ENCODE measurements at regions not wholly inside any gene's neighbourhood (a gene's known extent, or its start where the extent isn't known, plus 50 kb on each side); places are given as distances from the start of the nearest gene placed in this dataset.

- H3K4me3 ChIP-seq (ENCODE audit: low read length), result no peak overlapping the region
- H3K36me3 ChIP-seq (ENCODE audit: insufficient read depth, low read length), result no peaks in the 10 kb centered on the region
- no peak overlapping the region for H2AFZ ChIP-seq (ENCODE audit: low read depth, low read length)
- no peaks in the 10 kb centered on the region for H3K27me3 ChIP-seq (ENCODE audit: insufficient read depth, low read length)
- H3K4me1 ChIP-seq (ENCODE audit: insufficient read depth, low read length), result peaks cover 10% of the 10 kb centered on the region
- no peaks in the 10 kb centered on the region for H3K9me3 ChIP-seq (ENCODE audit: low read length)
Measured at GRCh38 chr14:58783792-58784511, 146.2 kb downstream of the DACT1 start.

- Histone ChIP-seq H3K36me3 (ENCODE audit: insufficient read depth, low read length) (no peaks in the 10 kb centered on the region), H2AFZ (ENCODE audit: low read depth, low read length) (no peak overlapping the region), H3K4me3 (ENCODE audit: low read length) (no peak overlapping the region), H3K4me1 (ENCODE audit: insufficient read depth, low read length) (peaks cover 20% of the 10 kb centered on the region), H3K27me3 (ENCODE audit: insufficient read depth, low read length) (no peaks in the 10 kb centered on the region), H3K9me3 (ENCODE audit: low read length) (no peaks in the 10 kb centered on the region)
Measured at GRCh38 chr14:58784931-58785330, 147.2 kb downstream of the DACT1 start.

GRCh38 chr14:58785701-58786100 is 147.9 kb downstream of the DACT1 start:
- no peak overlapping the region for H3K4me3 ChIP-seq (ENCODE audit: low read length)
- no peaks in the 10 kb centered on the region for H3K27me3 ChIP-seq (ENCODE audit: insufficient read depth, low read length)
- no peak overlapping the region for H2AFZ ChIP-seq (ENCODE audit: low read depth, low read length)
- no peaks in the 10 kb centered on the region for H3K9me3 ChIP-seq (ENCODE audit: low read length)
- H3K36me3 ChIP-seq (ENCODE audit: insufficient read depth, low read length), result no peaks in the 10 kb centered on the region
- H3K4me1 ChIP-seq (ENCODE audit: insufficient read depth, low read length), result peaks cover 21% of the 10 kb centered on the region

GRCh38 chr14:58787592-58787991 is 149.8 kb downstream of the DACT1 start:
- Histone ChIP-seq H3K36me3 (ENCODE audit: insufficient read depth, low read length) (no peaks in the 10 kb centered on the region), H3K9me3 (ENCODE audit: low read length) (no peaks in the 10 kb centered on the region), H3K27me3 (ENCODE audit: insufficient read depth, low read length) (no peaks in the 10 kb centered on the region), H3K4me3 (ENCODE audit: low read length) (no peak overlapping the region), H2AFZ (ENCODE audit: low read depth, low read length) (no peak overlapping the region), H3K4me1 (ENCODE audit: insufficient read depth, low read length) (peaks cover 21% of the 10 kb centered on the region)

- Histone ChIP-seq H3K4me1 (ENCODE audit: insufficient read depth, low read length) (peaks cover 21% of the 10 kb centered on the region), H2AFZ (ENCODE audit: low read depth, low read length) (no peak overlapping the region), H3K4me3 (ENCODE audit: low read length) (no peak overlapping the region), H3K9me3 (ENCODE audit: low read length) (no peaks in the 10 kb centered on the region), H3K27me3 (ENCODE audit: insufficient read depth, low read length) (no peaks in the 10 kb centered on the region), H3K36me3 (ENCODE audit: insufficient read depth, low read length) (no peaks in the 10 kb centered on the region)
Measured at GRCh38 chr14:58788655-58789503, 151.1 kb downstream of the DACT1 start.

- Histone ChIP-seq H3K4me1 (ENCODE audit: insufficient read depth, low read length) (peaks cover 21% of the 10 kb centered on the region), H2AFZ (ENCODE audit: low read depth, low read length) (no peak overlapping the region), H3K4me3 (ENCODE audit: low read length) (no peak overlapping the region), H3K9me3 (ENCODE audit: low read length) (no peaks in the 10 kb centered on the region), H3K36me3 (ENCODE audit: insufficient read depth, low read length) (no peaks in the 10 kb centered on the region), H3K27me3 (ENCODE audit: insufficient read depth, low read length) (no peaks in the 10 kb centered on the region)
Measured at GRCh38 chr14:58789736-58790135, 152.0 kb downstream of the DACT1 start.

GRCh38 chr14:58792416-58792815 is 154.7 kb downstream of the DACT1 start:
- Histone ChIP-seq H3K9me3 (ENCODE audit: low read length) (no peaks in the 10 kb centered on the region), H3K4me1 (ENCODE audit: insufficient read depth, low read length) (peaks cover 21% of the 10 kb centered on the region), H3K36me3 (ENCODE audit: insufficient read depth, low read length) (no peaks in the 10 kb centered on the region), H3K27me3 (ENCODE audit: insufficient read depth, low read length) (no peaks in the 10 kb centered on the region), H2AFZ (ENCODE audit: low read depth, low read length) (no peak overlapping the region), H3K4me3 (ENCODE audit: low read length) (no peak overlapping the region)

GRCh38 chr14:58793131-58793740 is 155.5 kb downstream of the DACT1 start:
- Histone ChIP-seq H3K4me3 (ENCODE audit: low read length) (no peak overlapping the region), H3K36me3 (ENCODE audit: insufficient read depth, low read length) (no peaks in the 10 kb centered on the region), H3K4me1 (ENCODE audit: insufficient read depth, low read length) (peaks cover 18% of the 10 kb centered on the region), H3K9me3 (ENCODE audit: low read length) (no peaks in the 10 kb centered on the region), H2AFZ (ENCODE audit: low read depth, low read length) (no peak overlapping the region), H3K27me3 (ENCODE audit: insufficient read depth, low read length) (no peaks in the 10 kb centered on the region)

GRCh38 chr14:58794993-58795762 is 157.4 kb downstream of the DACT1 start:
- H3K4me1 ChIP-seq (ENCODE audit: insufficient read depth, low read length), result no peaks in the 10 kb centered on the region
- H3K4me3 ChIP-seq (ENCODE audit: low read length), result no peak overlapping the region
- no peak overlapping the region for H2AFZ ChIP-seq (ENCODE audit: low read depth, low read length)
- H3K36me3 ChIP-seq (ENCODE audit: insufficient read depth, low read length), result no peaks in the 10 kb centered on the region
- no peaks in the 10 kb centered on the region for H3K9me3 ChIP-seq (ENCODE audit: low read length)
- no peaks in the 10 kb centered on the region for H3K27me3 ChIP-seq (ENCODE audit: insufficient read depth, low read length)

- Histone ChIP-seq H3K4me3 (ENCODE audit: low read length) (no peak overlapping the region), H3K36me3 (ENCODE audit: insufficient read depth, low read length) (no peaks in the 10 kb centered on the region), H3K27me3 (ENCODE audit: insufficient read depth, low read length) (no peaks in the 10 kb centered on the region), H3K4me1 (ENCODE audit: insufficient read depth, low read length) (no peaks in the 10 kb centered on the region), H2AFZ (ENCODE audit: low read depth, low read length) (no peak overlapping the region), H3K9me3 (ENCODE audit: low read length) (no peaks in the 10 kb centered on the region)
Measured at GRCh38 chr14:58796242-58797009, 158.7 kb downstream of the DACT1 start.

GRCh38 chr14:58797010-58797429 is 159.3 kb downstream of the DACT1 start:
- Histone ChIP-seq H2AFZ (ENCODE audit: low read depth, low read length) (no peak overlapping the region), H3K9me3 (ENCODE audit: low read length) (no peaks in the 10 kb centered on the region), H3K36me3 (ENCODE audit: insufficient read depth, low read length) (no peaks in the 10 kb centered on the region), H3K4me1 (ENCODE audit: insufficient read depth, low read length) (no peaks in the 10 kb centered on the region), H3K4me3 (ENCODE audit: low read length) (no peak overlapping the region), H3K27me3 (ENCODE audit: insufficient read depth, low read length) (no peaks in the 10 kb centered on the region)

- H3K27me3 ChIP-seq (ENCODE audit: insufficient read depth, low read length), result no peaks in the 10 kb centered on the region
- no peaks in the 10 kb centered on the region for H3K9me3 ChIP-seq (ENCODE audit: low read length)
- no peak overlapping the region for H2AFZ ChIP-seq (ENCODE audit: low read depth, low read length)
- no peaks in the 10 kb centered on the region for H3K36me3 ChIP-seq (ENCODE audit: insufficient read depth, low read length)
- no peak overlapping the region for H3K4me3 ChIP-seq (ENCODE audit: low read length)
- no peaks in the 10 kb centered on the region for H3K4me1 ChIP-seq (ENCODE audit: insufficient read depth, low read length)
Measured at GRCh38 chr14:58798173-58798572, 160.4 kb downstream of the DACT1 start.

All from neuron (in vitro differentiated cells).